SK-N-SH treated with all-trans-retinoic acid at 6 μM for 48 hours (cell line): ENCODE measurements at regions not wholly inside any gene's neighbourhood (a gene's known extent, or its start where the extent isn't known, plus 50 kb on each side); places are given as distances from the start of the nearest gene placed in this dataset.

Experiments
- ATAC-seq: fragments of 200-7000 bp; cut with Tn5 transposase; 3 replicates; pipeline ENCODE4 v1.9.1; 2020; ENCODE audit warnings: mild to moderate bottlenecking, moderate library complexity
- ARNTL ChIP-seq: fragments of 450-650 bp; formaldehyde crosslinking; IDR thresholded peaks from 2 replicates; pipeline ENCODE4 v1.5.0; 2020; ENCODE audit warnings: low read depth, mild to moderate bottlenecking, moderate library complexity, borderline replicate concordance
- BACH2 ChIP-seq: fragments of 250-450 bp; sonication (Bioruptor Pico); IDR thresholded peaks from 2 replicates; pipeline ENCODE4 v1.9.0; 2021; ENCODE audit warnings: mild to moderate bottlenecking, borderline replicate concordance
- CSDC2 ChIP-seq: fragments of 250-450 bp; sonication (Bioruptor Pico); IDR thresholded peaks from 2 replicates; pipeline ENCODE4 v1.5.0; 2020; ENCODE audit warnings: mild to moderate bottlenecking, moderate library complexity
- CSRNP3 ChIP-seq: fragments of 250-450 bp; sonication (Bioruptor Pico); IDR thresholded peaks from 2 replicates; pipeline ENCODE4 v1.5.1; 2021; ENCODE audit warnings: mild to moderate bottlenecking, moderate library complexity
- ESRRG ChIP-seq: fragments of 250-450 bp; sonication (Bioruptor Pico); IDR thresholded peaks from 2 replicates; pipeline ENCODE4 v1.6.1; 2021; ENCODE audit warnings: mild to moderate bottlenecking
- GLIS3 ChIP-seq: fragments of 250-450 bp; sonication (Bioruptor Pico); IDR thresholded peaks from 2 replicates; pipeline ENCODE4 v1.5.0; 2020; ENCODE audit warnings: mild to moderate bottlenecking, moderate library complexity
- ISL1 ChIP-seq: fragments of 250-450 bp; sonication (Bioruptor Pico); IDR thresholded peaks from 2 replicates; pipeline ENCODE4 v2.1.2; 2022; ENCODE audit warnings: mild to moderate bottlenecking, moderate library complexity
- OSR1 ChIP-seq: fragments of 250-450 bp; sonication (Bioruptor Pico); IDR thresholded peaks from 2 replicates; pipeline ENCODE4 v1.8.0; 2022; ENCODE audit warnings: moderate library complexity, mild to moderate bottlenecking, inconsistent platforms
- PATZ1 ChIP-seq: fragments of 250-450 bp; sonication (Bioruptor Pico); IDR thresholded peaks from 2 replicates; pipeline ENCODE4 v1.8.0; 2020; ENCODE audit warnings: mild to moderate bottlenecking, moderate library complexity, borderline replicate concordance
- POU6F1 ChIP-seq: fragments of 250-450 bp; sonication (Bioruptor Pico); IDR thresholded peaks from 2 replicates; pipeline ENCODE4 v1.8.0; 2021; ENCODE audit warnings: low read depth, mild to moderate bottlenecking, moderate library complexity, borderline replicate concordance
- PPARA ChIP-seq: fragments of 250-450 bp; sonication (Bioruptor Pico); IDR thresholded peaks from 2 replicates; pipeline ENCODE4 v1.5.0; 2020; ENCODE audit warnings: mild to moderate bottlenecking, borderline replicate concordance
- RARB ChIP-seq: fragments of 250-450 bp; sonication (Bioruptor Pico); IDR thresholded peaks from 2 replicates; pipeline ENCODE4 v1.8.0; 2021; ENCODE audit warnings: mild to moderate bottlenecking, moderate library complexity
- SNAI2 ChIP-seq: fragments of 250-450 bp; sonication (Bioruptor Pico); IDR thresholded peaks from 2 replicates; pipeline ENCODE4 v1.5.0; 2020; ENCODE audit warnings: mild to moderate bottlenecking, moderate library complexity
- TCF4 ChIP-seq: fragments of 250-450 bp; sonication (Bioruptor Pico); IDR thresholded peaks from 2 replicates; pipeline ENCODE4 v1.8.0; 2021; ENCODE audit warnings: mild to moderate bottlenecking, moderate library complexity, borderline replicate concordance
- TOX ChIP-seq: fragments of 250-450 bp; sonication (Bioruptor Pico); IDR thresholded peaks from 2 replicates; pipeline ENCODE4 v1.8.0; 2021; ENCODE audit warnings: mild to moderate bottlenecking, moderate library complexity, borderline replicate concordance
- TSHZ2 ChIP-seq: fragments of 250-450 bp; sonication (Bioruptor Pico); IDR thresholded peaks from 2 replicates; pipeline ENCODE4 v1.5.0; 2020; ENCODE audit warnings: mild to moderate bottlenecking, moderate library complexity
- ZC3H10 ChIP-seq: fragments of 250-450 bp; sonication (Bioruptor Pico); IDR thresholded peaks from 2 replicates; pipeline ENCODE4 v1.5.1; 2021; ENCODE audit warnings: mild to moderate bottlenecking, moderate library complexity
- ZFP3 ChIP-seq: fragments of 250-450 bp; sonication (Bioruptor Pico); IDR thresholded peaks from 2 replicates; pipeline ENCODE4 v1.5.0; 2020; ENCODE audit warnings: mild to moderate bottlenecking, moderate library complexity
- ZFP30 ChIP-seq: fragments of 450-650 bp; formaldehyde crosslinking; IDR thresholded peaks from 2 replicates; pipeline ENCODE4 v1.5.0; 2022; ENCODE audit warnings: mild to moderate bottlenecking, moderate library complexity
- ZNF565 ChIP-seq: fragments of 450-650 bp; formaldehyde crosslinking; conservative IDR thresholded peaks from 2 replicates; pipeline ENCODE4 v1.5.0; 2020; ENCODE audit warnings: low read depth, mild to moderate bottlenecking, moderate library complexity
- ZNF70 ChIP-seq: fragments of 450-650 bp; formaldehyde crosslinking; IDR thresholded peaks from 2 replicates; pipeline ENCODE4 v1.5.0; 2020; ENCODE audit warnings: mild to moderate bottlenecking, moderate library complexity
- ZNF8 ChIP-seq: fragments of 450-650 bp; formaldehyde crosslinking; IDR thresholded peaks from 2 replicates; pipeline ENCODE4 v1.5.0; 2020; ENCODE audit warnings: mild to moderate bottlenecking, moderate library complexity

- ATAC-seq: no peak
- TF ChIP-seq POU6F1 (CRISPR knock-in tag): no peak
- no peak for TF ChIP-seq ISL1 (CRISPR knock-in tag)
- TF ChIP-seq OSR1 (CRISPR knock-in tag): no peak
- no peak for TF ChIP-seq GLIS3 (CRISPR knock-in tag)
- no peak for TF ChIP-seq TOX (CRISPR knock-in tag)
- no peak for TF ChIP-seq SNAI2
- TF ChIP-seq BACH2 (CRISPR knock-in tag): no peak
- no peak for TF ChIP-seq ZNF565 (CRISPR knock-in tag)
- TF ChIP-seq ZFP30 (CRISPR knock-in tag): no peak
- no peak for TF ChIP-seq TSHZ2 (CRISPR knock-in tag)
- TF ChIP-seq CSRNP3 (CRISPR knock-in tag): no peak
- TF ChIP-seq ZNF70 (CRISPR knock-in tag): no peak
- TF ChIP-seq CSDC2 (CRISPR knock-in tag): no peak
- no peak for TF ChIP-seq PPARA (CRISPR knock-in tag)
- TF ChIP-seq ARNTL: no peak
- TF ChIP-seq ESRRG (CRISPR knock-in tag): no peak
Observed at GRCh38 chr4:176850436-176850835, 57.7 kb upstream of the VEGFC start.

- TF ChIP-seq POU6F1 (CRISPR knock-in tag) (no peak), RARB (CRISPR knock-in tag) (no peak), PATZ1 (no peak), ARNTL (no peak)
- ATAC-seq: no peak
Observed at GRCh38 chr4:176856421-176856820, 63.7 kb upstream of the VEGFC start.

GRCh38 chr4:176858839-176859238 lies 66.1 kb upstream of the VEGFC start:
- ATAC-seq: no peak
- TF ChIP-seq ZFP3 (CRISPR knock-in tag): no peak
- TF ChIP-seq ZFP30 (CRISPR knock-in tag): no peak
- TF ChIP-seq ZNF70 (CRISPR knock-in tag): no peak
- TF ChIP-seq ZNF8 (CRISPR knock-in tag): no peak
- no peak for TF ChIP-seq TOX (CRISPR knock-in tag)
- no peak for TF ChIP-seq OSR1 (CRISPR knock-in tag)
- no peak for TF ChIP-seq CSDC2 (CRISPR knock-in tag)
- no peak for TF ChIP-seq CSRNP3 (CRISPR knock-in tag)
- no peak for TF ChIP-seq RARB (CRISPR knock-in tag)
- no peak for TF ChIP-seq ZC3H10
- TF ChIP-seq TCF4: no peak
- TF ChIP-seq SNAI2: no peak
- TF ChIP-seq ARNTL: no peak
- TF ChIP-seq PPARA (CRISPR knock-in tag): no peak
- TF ChIP-seq ESRRG (CRISPR knock-in tag): no peak
- no peak for TF ChIP-seq ISL1 (CRISPR knock-in tag)
- TF ChIP-seq POU6F1 (CRISPR knock-in tag): no peak
